ENCODE measurements at regions not wholly inside any gene's neighbourhood (a gene's known extent, or its start where the extent isn't known, plus 50 kb on each side); places are given as distances from the start of the nearest gene placed in this dataset.

DNA sequence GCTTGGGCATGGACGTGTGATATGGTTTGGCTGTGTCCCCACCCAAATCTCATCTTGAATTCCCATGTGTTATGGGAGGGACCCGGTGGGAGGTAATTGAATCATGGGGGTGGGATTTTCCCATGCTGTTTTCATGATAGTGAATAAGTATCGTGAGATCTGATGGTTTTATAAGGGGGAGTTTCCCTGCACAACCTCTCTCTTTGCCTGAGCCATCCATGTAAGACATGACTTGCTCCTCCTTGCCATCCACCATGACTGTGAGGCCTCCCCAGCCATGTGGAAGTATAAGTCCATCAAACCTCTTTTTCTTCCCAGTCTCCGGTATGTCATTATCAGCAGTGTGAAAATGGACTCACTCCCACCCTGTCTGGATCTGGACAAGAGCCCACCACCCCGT lies 393.4 kb downstream of the SEC14L1 start:
- TF ChIP-seq, protein P1, sequence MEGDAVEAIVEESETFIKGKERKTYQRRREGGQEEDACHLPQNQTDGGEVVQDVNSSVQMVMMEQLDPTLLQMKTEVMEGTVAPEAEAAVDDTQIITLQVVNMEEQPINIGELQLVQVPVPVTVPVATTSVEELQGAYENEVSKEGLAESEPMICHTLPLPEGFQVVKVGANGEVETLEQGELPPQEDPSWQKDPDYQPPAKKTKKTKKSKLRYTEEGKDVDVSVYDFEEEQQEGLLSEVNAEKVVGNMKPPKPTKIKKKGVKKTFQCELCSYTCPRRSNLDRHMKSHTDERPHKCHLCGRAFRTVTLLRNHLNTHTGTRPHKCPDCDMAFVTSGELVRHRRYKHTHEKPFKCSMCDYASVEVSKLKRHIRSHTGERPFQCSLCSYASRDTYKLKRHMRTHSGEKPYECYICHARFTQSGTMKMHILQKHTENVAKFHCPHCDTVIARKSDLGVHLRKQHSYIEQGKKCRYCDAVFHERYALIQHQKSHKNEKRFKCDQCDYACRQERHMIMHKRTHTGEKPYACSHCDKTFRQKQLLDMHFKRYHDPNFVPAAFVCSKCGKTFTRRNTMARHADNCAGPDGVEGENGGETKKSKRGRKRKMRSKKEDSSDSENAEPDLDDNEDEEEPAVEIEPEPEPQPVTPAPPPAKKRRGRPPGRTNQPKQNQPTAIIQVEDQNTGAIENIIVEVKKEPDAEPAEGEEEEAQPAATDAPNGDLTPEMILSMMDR (IDR thresholded peaks at IDR 0.05), result no peak
- TF ChIP-seq POLR2AphosphoS5 (IDR thresholded peaks at IDR 0.05), result no peak

All from upper lobe of left lung (tissue), 4 donors.